Activated CD4-positive, alpha-beta T cell treated with anti-CD3 and anti-CD28 coated beads for 36 hours (primary cell): ENCODE measurements at regions not wholly inside any gene's neighbourhood (a gene's known extent, or its start where the extent isn't known, plus 50 kb on each side); places are given as distances from the start of the nearest gene placed in this dataset.

Experiments used
- ATAC-seq: fragments of 200-7000 bp; cut with Tn5 transposase; one replicate; pipeline ENCODE4 v1.10.0; 2021; ENCODE audit warnings: mild to moderate bottlenecking, moderate library complexity
- CTCF ChIA-PET: fragments of 350-600 bp; sonication (Branson Sonifier 250); formaldehyde crosslinking; loops from one replicate; lab custom pipeline; 2021; ENCODE audit warnings: antibody characterized with exemption; lab: Charles Lee
- POLR2A ChIA-PET: fragments of 350-600 bp; sonication (Branson Sonifier 250); formaldehyde crosslinking; loops from one replicate; lab custom pipeline; 2021; ENCODE audit warnings: antibody characterized with exemption, inconsistent platforms; lab: Charles Lee
- DNase-seq: peaks from one replicate; pipeline ENCODE4 v3.0.0-alpha.2; 2020
- H3K27ac Mint-ChIP-seq: one replicate; pipeline ENCODE4 v1.8.0; 2021; ENCODE audit warnings: mixed read lengths
- H3K27me3 Mint-ChIP-seq: one replicate; pipeline ENCODE4 v1.8.0; 2021; ENCODE audit warnings: mixed read lengths
- H3K36me3 Mint-ChIP-seq: one replicate; pipeline ENCODE4 v1.8.0; 2021; ENCODE audit warnings: low read depth, mixed read lengths
- H3K4me1 Mint-ChIP-seq: one replicate; pipeline ENCODE4 v1.8.0; 2021; ENCODE audit warnings: mixed read lengths
- H3K4me3 Mint-ChIP-seq: one replicate; pipeline ENCODE4 v1.8.0; 2021; ENCODE audit warnings: mild to moderate bottlenecking, moderate library complexity, mixed read lengths
- H3K9me3 Mint-ChIP-seq: one replicate; pipeline ENCODE4 v1.8.0; 2021; ENCODE audit warnings: low read depth, mixed read lengths
- intact Hi-C, 2 experiments: fragments of 100-400 bp; cut with DNase I in 1 of 2; cut with micrococcal nuclease in 1 of 2; formaldehyde crosslinking; loops; one replicate each; pipeline versions ENCODE4 v1.14.2 to v1.15.1; 2022 to 2024; cut with DNase I, micrococcal nuclease

- intact Hi-C loops: no loop called here
- Mint-ChIP-seq H3K27me3 (no peaks in the 10 kb centered on the region), H3K4me1 (no peaks in the 10 kb centered on the region), H3K4me3 (no peak overlapping the region), H3K27ac (no peak overlapping the region), H3K36me3 (no peaks in the 10 kb centered on the region), H3K9me3 (peaks cover 4% of the 10 kb centered on the region)
- DNase-seq (no peak), ATAC-seq (no peak)
- POLR2A ChIA-PET: no interaction called here
- CTCF ChIA-PET: no interaction called here
These were observed 1115.5 kb downstream of the DTWD2 start for GRCh38 chr5:117872798-117873368.

- DNase-seq (no peak), ATAC-seq (no peak)
- no peaks in the 10 kb centered on the region for H3K27me3 Mint-ChIP-seq
- H3K27ac Mint-ChIP-seq: no peak overlapping the region
- ChIA-PET POLR2A (no interaction called here), CTCF (no interaction called here)
- no peak overlapping the region for H3K4me3 Mint-ChIP-seq
- no peaks in the 10 kb centered on the region for H3K4me1 Mint-ChIP-seq
- intact Hi-C loops: no loop called here
- H3K9me3 Mint-ChIP-seq: peaks cover 7% of the 10 kb centered on the region
- H3K36me3 Mint-ChIP-seq: no peaks in the 10 kb centered on the region
These were observed 1118.8 kb downstream of the DTWD2 start for GRCh38 chr5:117869596-117869995.

GRCh38 chr5:117863586-117864296, 1124.6 kb downstream of the DTWD2 start:
- Mint-ChIP-seq H3K4me3 (no peak overlapping the region), H3K9me3 (peaks cover 3% of the 10 kb centered on the region), H3K36me3 (no peaks in the 10 kb centered on the region), H3K27ac (no peak overlapping the region), H3K4me1 (no peaks in the 10 kb centered on the region), H3K27me3 (no peaks in the 10 kb centered on the region)
- DNase-seq: no peak
- CTCF ChIA-PET: no interaction called here
- intact Hi-C loops: no loop called here
- POLR2A ChIA-PET: no interaction called here
- no peak for ATAC-seq

GRCh38 chr5:117860550-117860949, 1127.8 kb downstream of the DTWD2 start:
- no peaks in the 10 kb centered on the region for H3K36me3 Mint-ChIP-seq
- H3K27ac Mint-ChIP-seq: no peak overlapping the region
- no peaks in the 10 kb centered on the region for H3K4me1 Mint-ChIP-seq
- POLR2A ChIA-PET: no interaction called here
- no peaks in the 10 kb centered on the region for H3K27me3 Mint-ChIP-seq
- CTCF ChIA-PET: no interaction called here
- no peak overlapping the region for H3K4me3 Mint-ChIP-seq
- DNase-seq (no peak), ATAC-seq (no peak)
- peaks cover 4% of the 10 kb centered on the region for H3K9me3 Mint-ChIP-seq
- intact Hi-C loops: no loop called here

- H3K36me3 Mint-ChIP-seq: no peaks in the 10 kb centered on the region
- no peak overlapping the region for H3K27ac Mint-ChIP-seq
- POLR2A ChIA-PET: interaction anchor here (0.6 kb wide), 1 partner anchor 28 kb away, joined by 3 read pairs; no protein-coding TSS in a partner anchor
- ATAC-seq: no peak
- H3K9me3 Mint-ChIP-seq: peaks cover 4% of the 10 kb centered on the region
- H3K4me1 Mint-ChIP-seq: no peaks in the 10 kb centered on the region
- no peaks in the 10 kb centered on the region for H3K27me3 Mint-ChIP-seq
- DNase-seq: no peak
- intact Hi-C loops: no loop called here
- CTCF ChIA-PET: interaction anchor here (1.1 kb wide), 1 partner anchor 9 kb away, joined by 3 read pairs; no protein-coding TSS in a partner anchor
- no peak overlapping the region for H3K4me3 Mint-ChIP-seq
These were observed 1129.2 kb downstream of the DTWD2 start for GRCh38 chr5:117859176-117859575.

GRCh38 chr5:117856713-117857112, 1131.6 kb downstream of the DTWD2 start:
- intact Hi-C loops: no loop called here
- no peak for ATAC-seq
- POLR2A ChIA-PET: no interaction called here
- Mint-ChIP-seq H3K4me3 (no peak overlapping the region), H3K4me1 (no peaks in the 10 kb centered on the region), H3K36me3 (no peaks in the 10 kb centered on the region), H3K27ac (no peak overlapping the region), H3K9me3 (peaks cover 6% of the 10 kb centered on the region), H3K27me3 (no peaks in the 10 kb centered on the region)
- CTCF ChIA-PET: no interaction called here
- DNase-seq: no peak

GRCh38 chr5:117837786-117838185, 1150.6 kb downstream of the DTWD2 start:
- DNase-seq: no peak

GRCh38 chr5:117833691-117834090, 1154.7 kb downstream of the DTWD2 start:
- Mint-ChIP-seq H3K27me3 (no peaks in the 10 kb centered on the region), H3K4me1 (no peaks in the 10 kb centered on the region), H3K27ac (no peak overlapping the region), H3K36me3 (no peaks in the 10 kb centered on the region), H3K9me3 (peaks cover 3% of the 10 kb centered on the region), H3K4me3 (no peak overlapping the region)
- DNase-seq (no peak), ATAC-seq (no peak)
- ChIA-PET POLR2A (no interaction called here), CTCF (no interaction called here)
- intact Hi-C loops: no loop called here

More at GRCh38 chr5:117837786-117838185, 1150.6 kb downstream of the DTWD2 start:
- Mint-ChIP-seq H3K4me3 (no peak overlapping the region), H3K27ac (no peak overlapping the region), H3K4me1 (no peaks in the 10 kb centered on the region), H3K27me3 (no peaks in the 10 kb centered on the region), H3K9me3 (peaks cover 4% of the 10 kb centered on the region), H3K36me3 (no peaks in the 10 kb centered on the region)
- intact Hi-C loops: no loop called here
- CTCF ChIA-PET: no interaction called here
- no peak for ATAC-seq
- POLR2A ChIA-PET: no interaction called here

- CTCF ChIA-PET: no interaction called here
- Mint-ChIP-seq H3K9me3 (peaks cover 8% of the 10 kb centered on the region), H3K27ac (no peak overlapping the region), H3K4me3 (no peak overlapping the region), H3K36me3 (no peaks in the 10 kb centered on the region), H3K27me3 (no peaks in the 10 kb centered on the region), H3K4me1 (no peaks in the 10 kb centered on the region)
- intact Hi-C loops: no loop called here
- POLR2A ChIA-PET: no interaction called here
- ATAC-seq (no peak), DNase-seq (no peak)
These were observed 1158.7 kb downstream of the DTWD2 start for GRCh38 chr5:117829646-117830045.

- Mint-ChIP-seq H3K9me3 (peaks cover 10% of the 10 kb centered on the region), H3K27me3 (no peaks in the 10 kb centered on the region), H3K36me3 (no peaks in the 10 kb centered on the region), H3K4me1 (no peaks in the 10 kb centered on the region), H3K4me3 (no peak overlapping the region), H3K27ac (no peak overlapping the region)
- DNase-seq: no peak
- POLR2A ChIA-PET: no interaction called here
- CTCF ChIA-PET: no interaction called here
- intact Hi-C loops: no loop called here
- ATAC-seq: no peak
These were observed 1174.5 kb downstream of the DTWD2 start for GRCh38 chr5:117813850-117814249.

GRCh38 chr5:117812861-117813260, 1175.5 kb downstream of the DTWD2 start:
- H3K4me1 Mint-ChIP-seq: no peaks in the 10 kb centered on the region
- intact Hi-C loops: no loop called here
- H3K36me3 Mint-ChIP-seq: no peaks in the 10 kb centered on the region
- no peaks in the 10 kb centered on the region for H3K27me3 Mint-ChIP-seq
- H3K4me3 Mint-ChIP-seq: no peak overlapping the region
- CTCF ChIA-PET: no interaction called here
- H3K27ac Mint-ChIP-seq: no peak overlapping the region
- no peak for ATAC-seq
- peaks cover 10% of the 10 kb centered on the region for H3K9me3 Mint-ChIP-seq
- POLR2A ChIA-PET: no interaction called here
- DNase-seq: no peak

GRCh38 chr5:117809251-117809650, 1179.1 kb downstream of the DTWD2 start:
- H3K27ac Mint-ChIP-seq: no peak overlapping the region
- POLR2A ChIA-PET: no interaction called here
- H3K36me3 Mint-ChIP-seq: no peaks in the 10 kb centered on the region

More at GRCh38 chr5:117809251-117809650, 1179.1 kb downstream of the DTWD2 start:
- CTCF ChIA-PET: no interaction called here
- Mint-ChIP-seq H3K27me3 (no peaks in the 10 kb centered on the region), H3K9me3 (peaks cover 7% of the 10 kb centered on the region), H3K4me3 (no peak overlapping the region), H3K4me1 (no peaks in the 10 kb centered on the region)
- DNase-seq: no peak
- ATAC-seq: no peak
- intact Hi-C loops: no loop called here
